ENCODE measurements at regions not wholly inside any gene's neighbourhood (a gene's known extent, or its start where the extent isn't known, plus 50 kb on each side); places are given as distances from the start of the nearest gene placed in this dataset.

- DNase-seq = no peak
- Histone ChIP-seq H3K9me3 (no peaks in the 10 kb centered on the region), H3K36me3 (replicated peaks in 1 of 2; ENCODE audit: insufficient read depth in 1 of 2, low read depth in 2 of 2) (no peaks in the 10 kb centered on the region), H3K4me3 (no peak overlapping the region), H3K27me3 (no peaks in the 10 kb centered on the region), H3K4me1 (no peaks in the 10 kb centered on the region), H3K27ac (no peak overlapping the region)
- TF ChIP-seq POLR2A (IDR thresholded peaks at IDR 0.05) = no peak
- TF ChIP-seq, protein P1, sequence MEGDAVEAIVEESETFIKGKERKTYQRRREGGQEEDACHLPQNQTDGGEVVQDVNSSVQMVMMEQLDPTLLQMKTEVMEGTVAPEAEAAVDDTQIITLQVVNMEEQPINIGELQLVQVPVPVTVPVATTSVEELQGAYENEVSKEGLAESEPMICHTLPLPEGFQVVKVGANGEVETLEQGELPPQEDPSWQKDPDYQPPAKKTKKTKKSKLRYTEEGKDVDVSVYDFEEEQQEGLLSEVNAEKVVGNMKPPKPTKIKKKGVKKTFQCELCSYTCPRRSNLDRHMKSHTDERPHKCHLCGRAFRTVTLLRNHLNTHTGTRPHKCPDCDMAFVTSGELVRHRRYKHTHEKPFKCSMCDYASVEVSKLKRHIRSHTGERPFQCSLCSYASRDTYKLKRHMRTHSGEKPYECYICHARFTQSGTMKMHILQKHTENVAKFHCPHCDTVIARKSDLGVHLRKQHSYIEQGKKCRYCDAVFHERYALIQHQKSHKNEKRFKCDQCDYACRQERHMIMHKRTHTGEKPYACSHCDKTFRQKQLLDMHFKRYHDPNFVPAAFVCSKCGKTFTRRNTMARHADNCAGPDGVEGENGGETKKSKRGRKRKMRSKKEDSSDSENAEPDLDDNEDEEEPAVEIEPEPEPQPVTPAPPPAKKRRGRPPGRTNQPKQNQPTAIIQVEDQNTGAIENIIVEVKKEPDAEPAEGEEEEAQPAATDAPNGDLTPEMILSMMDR (IDR thresholded peaks at IDR 0.05) = no peak
- intact Hi-C loops (cut with DNase I) = no loop called here
- no peak for ATAC-seq
- WGBS, 2 donors = 75 to 76% methylated on average over 1 of the region's 1 CpG
Observed at GRCh38 chr5:164372892-164373291, 867.5 kb downstream of the MAT2B start.

- H3K9me3 ChIP-seq = no peaks in the 10 kb centered on the region
- intact Hi-C loops (cut with DNase I) = no loop called here
- no peaks in the 10 kb centered on the region for H3K36me3 ChIP-seq (replicated peaks in 1 of 2; ENCODE audit: insufficient read depth in 1 of 2, low read depth in 2 of 2)
- no peak for DNase-seq
- no peak overlapping the region for H3K27ac ChIP-seq
- no peaks in the 10 kb centered on the region for H3K27me3 ChIP-seq
- no peak overlapping the region for H3K4me3 ChIP-seq
- no peak for ATAC-seq
- no peaks in the 10 kb centered on the region for H3K4me1 ChIP-seq
- no peak for TF ChIP-seq POLR2A (IDR thresholded peaks at IDR 0.05)
- TF ChIP-seq, protein P1 (IDR thresholded peaks at IDR 0.05) = no peak
- 65 to 75% methylated on average over 2 of the region's 2 CpGs for WGBS, 2 donors
Observed at GRCh38 chr5:164373876-164374275, 868.5 kb downstream of the MAT2B start.

DNA sequence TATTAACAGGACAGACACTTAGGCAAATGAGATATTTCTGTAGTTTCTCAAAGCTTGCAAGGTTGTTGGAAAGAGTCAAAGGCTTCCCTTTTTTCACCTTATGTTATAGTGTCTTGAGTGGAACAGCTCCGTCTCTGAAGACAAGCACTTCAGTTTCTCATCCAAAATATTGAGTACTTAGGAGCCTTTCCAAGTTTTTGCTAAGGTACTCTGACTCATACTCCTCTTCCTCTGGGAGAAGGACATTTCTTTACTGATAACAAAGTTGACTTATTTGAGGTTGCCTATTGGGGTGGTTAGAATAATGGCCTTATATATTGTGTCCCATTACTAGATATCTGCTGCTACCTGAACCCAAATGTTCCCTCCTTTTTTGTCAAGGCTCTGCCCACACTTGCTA, 869.6 kb downstream of the MAT2B start:
- ATAC-seq = no peak

GRCh38 chr5:164376843-164377242, 871.4 kb downstream of the MAT2B start:
- no peak overlapping the region for H3K27ac ChIP-seq
- H3K9me3 ChIP-seq = no peaks in the 10 kb centered on the region
- no peak for ATAC-seq
- no peak overlapping the region for H3K4me3 ChIP-seq
- no peaks in the 10 kb centered on the region for H3K36me3 ChIP-seq (replicated peaks in 1 of 2; ENCODE audit: insufficient read depth in 1 of 2, low read depth in 2 of 2)
- H3K27me3 ChIP-seq = no peaks in the 10 kb centered on the region
- no peaks in the 10 kb centered on the region for H3K4me1 ChIP-seq
- intact Hi-C loops (cut with DNase I) = no loop called here
- DNase-seq = no peak
- TF ChIP-seq POLR2A (IDR thresholded peaks at IDR 0.05) = no peak
- TF ChIP-seq, protein P1 (IDR thresholded peaks at IDR 0.05) = no peak

More for the DNA sequence above, 869.6 kb downstream of the MAT2B start:
- H3K36me3 ChIP-seq (replicated peaks in 1 of 2; ENCODE audit: insufficient read depth in 1 of 2, low read depth in 2 of 2) = no peaks in the 10 kb centered on the region
- H3K4me3 ChIP-seq = no peak overlapping the region
- no peak overlapping the region for H3K27ac ChIP-seq
- no peaks in the 10 kb centered on the region for H3K9me3 ChIP-seq
- intact Hi-C loops (cut with DNase I) = no loop called here
- H3K27me3 ChIP-seq = no peaks in the 10 kb centered on the region
- no peak for TF ChIP-seq POLR2A (IDR thresholded peaks at IDR 0.05)
- TF ChIP-seq, protein P1 (IDR thresholded peaks at IDR 0.05) = no peak
- no peak for DNase-seq
- 29 to 35% methylated on average over 1 of the region's 1 CpG for WGBS, 2 donors
- no peaks in the 10 kb centered on the region for H3K4me1 ChIP-seq

- H3K4me1 ChIP-seq = no peaks in the 10 kb centered on the region
- H3K4me3 ChIP-seq = no peak overlapping the region
- ATAC-seq (no peak), DNase-seq (no peak)
- H3K27me3 ChIP-seq = no peaks in the 10 kb centered on the region
- TF ChIP-seq POLR2A (IDR thresholded peaks at IDR 0.05) = no peak
- TF ChIP-seq, protein P1 (IDR thresholded peaks at IDR 0.05) = no peak
- intact Hi-C loops (cut with DNase I) = no loop called here
- no peaks in the 10 kb centered on the region for H3K36me3 ChIP-seq (replicated peaks in 1 of 2; ENCODE audit: insufficient read depth in 1 of 2, low read depth in 2 of 2)
- H3K27ac ChIP-seq = no peak overlapping the region
- H3K9me3 ChIP-seq = no peaks in the 10 kb centered on the region
Observed at GRCh38 chr5:164377746-164378145, 872.3 kb downstream of the MAT2B start.
